Activated T-cell treated with anti-CD3 and anti-CD28 coated beads, Interleukin-2, amount 50 U/mL, for 72 hours (primary cell): ENCODE measurements at regions not wholly inside any gene's neighbourhood (a gene's known extent, or its start where the extent isn't known, plus 50 kb on each side); places are given as distances from the start of the nearest gene placed in this dataset.

Source experiments
- ATAC-seq, 2 donors: fragments of 150-1000 bp; cut with Tn5 transposase; replicated peaks in 1 of 2; 2 replicates each; pipeline ENCODE4 v1.10.0; 2021; ENCODE audit warnings: moderate library complexity in 2 of 2, mild to moderate bottlenecking in 1 of 2
- DNase-seq, 2 donors: peaks; one replicate each; pipeline ENCODE4 v3.0.0; 2021 to 2022; ENCODE audit warnings: mixed read lengths in 1 of 2
- H3K27ac Mint-ChIP-seq: one replicate; pipeline ENCODE4 v1.8.0; 2022; ENCODE audit warnings: mild to moderate bottlenecking, moderate library complexity, mixed read lengths
- H3K27me3 Mint-ChIP-seq: one replicate; pipeline ENCODE4 v1.8.0; 2022; ENCODE audit warnings: low read depth, mixed read lengths
- H3K36me3 Mint-ChIP-seq, 2 donors: one replicate each; pipeline ENCODE4 v1.8.0; 2022; ENCODE audit warnings: mixed read lengths in 2 of 2, mild to moderate bottlenecking in 1 of 2; ENCODE audit not compliant: insufficient read depth in 2 of 2
- H3K4me1 Mint-ChIP-seq: one replicate; pipeline ENCODE4 v1.8.0; 2022; ENCODE audit warnings: low read depth, mixed read lengths
- H3K4me3 Mint-ChIP-seq, 2 donors: one replicate each; pipeline ENCODE4 v1.8.0; 2022; ENCODE audit warnings: mild to moderate bottlenecking in 2 of 2, mixed read lengths in 2 of 2, moderate library complexity in 2 of 2
- H3K9me3 Mint-ChIP-seq, 2 donors: one replicate each; pipeline ENCODE4 v1.8.0; 2022; ENCODE audit warnings: mixed read lengths in 2 of 2

DNA sequence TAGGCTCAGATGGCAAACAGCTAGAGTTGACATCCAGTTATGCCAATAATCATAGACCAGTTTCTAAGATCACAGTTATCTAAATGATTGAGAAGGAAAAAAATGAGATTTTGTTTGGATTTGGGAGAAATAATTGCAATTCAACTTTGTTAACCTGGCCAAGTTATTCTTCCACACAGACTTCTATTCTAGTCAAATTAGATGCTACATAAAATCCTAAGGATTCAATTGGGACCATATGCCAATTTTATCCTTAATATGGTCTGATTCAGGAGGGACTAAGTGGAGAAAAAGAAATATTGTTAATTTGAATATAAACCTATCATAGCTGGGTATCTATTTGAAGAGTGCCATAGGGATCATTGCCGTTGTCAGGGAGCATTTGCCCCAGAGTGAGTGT, 178.3 kb upstream of the SLC7A11 start:
- no peak overlapping the region for H3K4me3 Mint-ChIP-seq
- H3K9me3 Mint-ChIP-seq, result peaks cover 4 to 5% of the 10 kb centered on the region in 2 donors
- no peak overlapping the region for H3K27ac Mint-ChIP-seq
- DNase-seq (no peak), ATAC-seq (no peak)
- no peaks in the 10 kb centered on the region for H3K36me3 Mint-ChIP-seq
- no peaks in the 10 kb centered on the region for H3K4me1 Mint-ChIP-seq
- H3K27me3 Mint-ChIP-seq, result no peaks in the 10 kb centered on the region

DNA sequence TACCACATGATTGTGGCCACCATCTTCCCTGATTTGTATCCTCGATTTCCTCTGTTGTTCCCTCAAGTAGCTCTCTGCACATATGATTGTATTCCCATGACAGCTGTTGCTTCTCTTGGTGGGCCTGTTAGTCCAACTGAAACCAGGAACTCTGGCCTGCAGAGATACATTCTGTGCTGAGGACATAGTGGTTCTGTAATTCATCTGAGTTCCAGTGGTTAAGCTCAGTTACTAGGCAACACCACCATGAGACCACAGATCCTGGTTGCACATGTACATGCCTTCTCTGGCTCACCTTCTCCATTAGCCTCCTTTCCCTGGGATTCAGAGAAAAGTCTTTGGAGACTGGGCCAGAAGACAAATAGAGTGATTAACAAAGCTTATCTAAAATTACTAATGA, 172.1 kb upstream of the SLC7A11 start:
- Mint-ChIP-seq H3K4me3 (no peak overlapping the region), H3K36me3 (no peaks in the 10 kb centered on the region), H3K27ac (no peak overlapping the region), H3K9me3 (no peaks in the 10 kb centered on the region), H3K4me1 (no peaks in the 10 kb centered on the region), H3K27me3 (no peaks in the 10 kb centered on the region)
- DNase-seq (no peak), ATAC-seq (no peak)

- Mint-ChIP-seq H3K27ac (no peak overlapping the region), H3K4me1 (no peaks in the 10 kb centered on the region), H3K4me3 (no peak overlapping the region), H3K27me3 (no peaks in the 10 kb centered on the region), H3K9me3 (no peaks in the 10 kb centered on the region), H3K36me3 (no peaks in the 10 kb centered on the region)
- ATAC-seq (no peak), DNase-seq (no peak)
These were observed 171.1 kb upstream of the SLC7A11 start for GRCh38 chr4:138413273-138413672.

GRCh38 chr4:138412847-138413246, 170.7 kb upstream of the SLC7A11 start:
- Mint-ChIP-seq H3K36me3 (no peaks in the 10 kb centered on the region), H3K4me3 (no peak overlapping the region), H3K27ac (no peak overlapping the region), H3K4me1 (no peaks in the 10 kb centered on the region), H3K27me3 (no peaks in the 10 kb centered on the region), H3K9me3 (no peaks in the 10 kb centered on the region)
- ATAC-seq, result no peak
- no peak for DNase-seq

DNA sequence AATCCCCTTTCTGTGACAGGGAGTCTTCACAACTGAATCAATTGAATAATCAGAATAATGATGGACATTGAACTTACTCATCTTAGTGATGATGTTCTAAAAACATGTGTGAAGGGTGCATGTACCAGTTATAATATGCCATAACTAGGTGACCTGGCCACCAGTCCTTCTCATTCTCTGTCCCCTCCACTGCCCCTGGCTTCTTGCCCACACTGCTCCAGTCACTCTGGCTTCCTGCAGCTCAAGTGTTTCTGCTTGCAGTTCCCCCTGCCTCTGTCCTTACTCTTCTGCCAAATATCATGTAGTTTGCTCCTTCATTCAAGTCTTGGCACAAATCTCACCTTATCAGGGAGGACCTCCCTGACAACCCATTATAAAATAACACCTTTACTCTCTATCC, 168.1 kb upstream of the SLC7A11 start:
- no peak for ATAC-seq
- Mint-ChIP-seq H3K27me3 (no peaks in the 10 kb centered on the region), H3K36me3 (no peaks in the 10 kb centered on the region), H3K27ac (no peak overlapping the region), H3K9me3 (no peaks in the 10 kb centered on the region), H3K4me3 (no peak overlapping the region), H3K4me1 (no peaks in the 10 kb centered on the region)
- DNase-seq, result no peak

- no peaks in the 10 kb centered on the region for H3K36me3 Mint-ChIP-seq
- no peaks in the 10 kb centered on the region for H3K27me3 Mint-ChIP-seq
- DNase-seq, result no peak
- no peaks in the 10 kb centered on the region for H3K4me1 Mint-ChIP-seq
- no peak for ATAC-seq
- H3K4me3 Mint-ChIP-seq, result no peak overlapping the region
- no peak overlapping the region for H3K27ac Mint-ChIP-seq
- no peaks in the 10 kb centered on the region for H3K9me3 Mint-ChIP-seq
These were observed 167.5 kb upstream of the SLC7A11 start for GRCh38 chr4:138409670-138410069.

DNA sequence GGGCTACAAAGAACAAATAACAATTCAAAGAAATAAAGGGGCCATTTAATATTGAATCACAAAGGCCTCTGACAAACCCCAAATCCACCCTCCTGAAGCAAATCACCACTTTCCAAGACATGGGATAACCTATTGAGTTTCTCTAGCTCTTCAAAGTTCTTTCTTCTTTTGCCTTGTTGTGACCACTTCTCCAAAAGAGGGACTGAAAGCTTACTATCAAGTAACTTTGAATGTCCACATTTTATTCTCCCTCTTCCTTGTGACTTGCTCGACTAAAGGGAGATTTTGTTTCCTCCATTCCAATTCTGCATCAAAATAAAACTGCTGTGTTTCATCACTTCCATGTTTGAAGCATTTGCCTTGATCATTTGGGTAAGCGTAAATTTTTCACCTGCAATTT, 166.6 kb upstream of the SLC7A11 start:
- no peak overlapping the region for H3K4me3 Mint-ChIP-seq
- no peak overlapping the region for H3K27ac Mint-ChIP-seq
- H3K4me1 Mint-ChIP-seq, result no peaks in the 10 kb centered on the region
- H3K9me3 Mint-ChIP-seq, result no peaks in the 10 kb centered on the region
- no peaks in the 10 kb centered on the region for H3K36me3 Mint-ChIP-seq
- H3K27me3 Mint-ChIP-seq, result no peaks in the 10 kb centered on the region
- ATAC-seq, result no peak
- no peak for DNase-seq

DNA sequence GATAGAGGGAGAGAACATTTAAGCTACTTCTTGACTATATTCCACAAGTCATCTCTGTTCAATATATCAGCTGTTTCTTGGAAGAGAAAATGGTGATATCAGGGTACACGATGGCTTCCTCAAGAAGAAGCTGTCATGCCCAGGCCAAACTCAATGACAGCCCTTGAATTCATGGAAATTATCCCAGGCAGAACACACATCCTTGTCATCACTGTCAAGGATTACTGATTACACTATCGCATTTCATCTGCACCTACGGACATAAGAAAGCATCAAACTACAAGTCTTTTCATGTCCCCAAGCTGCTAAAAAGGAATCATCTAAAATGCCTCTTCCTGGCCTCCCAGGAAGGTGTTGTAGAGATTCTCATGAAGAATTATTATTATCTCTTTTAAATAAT, 165.2 kb upstream of the SLC7A11 start:
- Mint-ChIP-seq H3K4me3 (no peak overlapping the region), H3K36me3 (no peaks in the 10 kb centered on the region), H3K27me3 (no peaks in the 10 kb centered on the region), H3K27ac (no peak overlapping the region), H3K4me1 (no peaks in the 10 kb centered on the region), H3K9me3 (no peaks in the 10 kb centered on the region)
- no peak for DNase-seq
- ATAC-seq, result no peak

DNA sequence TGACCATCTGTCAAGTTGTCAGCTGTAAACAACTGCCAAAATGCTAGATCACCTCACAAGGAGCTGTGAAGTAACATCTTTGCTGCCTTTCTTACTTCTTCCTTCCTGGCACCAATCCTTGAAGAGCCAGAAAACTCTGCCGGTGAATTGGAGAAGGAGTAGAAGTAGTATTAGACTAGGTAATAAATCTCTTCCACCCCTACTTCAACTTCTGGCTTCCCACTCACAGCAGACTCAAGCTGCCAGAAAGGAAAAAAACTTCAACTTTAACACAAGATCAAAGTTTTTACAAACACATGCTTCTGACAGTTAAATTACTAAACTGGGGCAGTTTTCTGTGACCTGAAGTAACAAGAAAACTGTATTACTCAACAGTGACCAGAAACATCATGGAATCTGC, 164.7 kb upstream of the SLC7A11 start:
- Mint-ChIP-seq H3K27me3 (no peaks in the 10 kb centered on the region), H3K4me1 (no peaks in the 10 kb centered on the region), H3K27ac (no peak overlapping the region), H3K9me3 (no peaks in the 10 kb centered on the region), H3K36me3 (no peaks in the 10 kb centered on the region), H3K4me3 (no peak overlapping the region)
- ATAC-seq (no peak), DNase-seq (no peak)

- no peaks in the 10 kb centered on the region for H3K36me3 Mint-ChIP-seq
- H3K4me1 Mint-ChIP-seq, result no peaks in the 10 kb centered on the region
- ATAC-seq (no peak), DNase-seq (no peak)
- H3K27ac Mint-ChIP-seq, result no peak overlapping the region
- no peaks in the 10 kb centered on the region for H3K9me3 Mint-ChIP-seq
- H3K4me3 Mint-ChIP-seq, result no peak overlapping the region
- no peaks in the 10 kb centered on the region for H3K27me3 Mint-ChIP-seq
These were observed 163.9 kb upstream of the SLC7A11 start for GRCh38 chr4:138405934-138406567.

DNA sequence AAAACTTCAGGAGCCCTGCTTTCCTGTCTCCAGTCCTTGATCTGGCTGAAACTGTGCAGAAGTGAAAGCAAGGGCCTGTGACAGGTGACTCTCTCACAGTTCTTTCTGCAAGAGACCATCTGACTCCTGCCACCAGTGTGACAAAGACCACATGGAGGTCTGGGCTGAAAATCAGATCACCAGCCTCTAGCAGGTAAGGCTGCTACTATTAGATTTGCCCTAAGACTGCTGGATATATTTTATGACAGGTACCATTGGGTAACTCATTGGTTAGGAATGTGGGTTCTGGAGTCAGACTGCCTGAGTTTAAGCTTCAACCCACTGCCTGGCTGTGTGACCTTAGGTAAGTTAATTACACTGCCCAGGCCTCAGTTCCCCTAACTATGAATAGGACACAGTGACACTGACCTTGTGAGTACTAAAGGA, 163.3 kb upstream of the SLC7A11 start:
- no peak overlapping the region for H3K27ac Mint-ChIP-seq
- H3K4me3 Mint-ChIP-seq, result no peak overlapping the region
- DNase-seq, result no peak
- H3K27me3 Mint-ChIP-seq, result no peaks in the 10 kb centered on the region
- ATAC-seq, result no peak
- H3K4me1 Mint-ChIP-seq, result no peaks in the 10 kb centered on the region
- no peaks in the 10 kb centered on the region for H3K36me3 Mint-ChIP-seq
- no peaks in the 10 kb centered on the region for H3K9me3 Mint-ChIP-seq

GRCh38 chr4:138404801-138405200, 162.7 kb upstream of the SLC7A11 start:
- ATAC-seq, result no peak
- H3K4me3 Mint-ChIP-seq, result no peak overlapping the region
- H3K4me1 Mint-ChIP-seq, result no peaks in the 10 kb centered on the region
- H3K27me3 Mint-ChIP-seq, result no peaks in the 10 kb centered on the region
- H3K9me3 Mint-ChIP-seq, result no peaks in the 10 kb centered on the region
- no peak for DNase-seq
- H3K36me3 Mint-ChIP-seq, result no peaks in the 10 kb centered on the region
- no peak overlapping the region for H3K27ac Mint-ChIP-seq

- H3K9me3 Mint-ChIP-seq, result no peaks in the 10 kb centered on the region
- H3K27ac Mint-ChIP-seq, result no peak overlapping the region
- no peaks in the 10 kb centered on the region for H3K36me3 Mint-ChIP-seq
- H3K4me3 Mint-ChIP-seq, result no peak overlapping the region
- no peaks in the 10 kb centered on the region for H3K4me1 Mint-ChIP-seq
- no peak for DNase-seq
- ATAC-seq, result no peak
- H3K27me3 Mint-ChIP-seq, result no peaks in the 10 kb centered on the region
These were observed 162.1 kb upstream of the SLC7A11 start for GRCh38 chr4:138404251-138404650.

DNA sequence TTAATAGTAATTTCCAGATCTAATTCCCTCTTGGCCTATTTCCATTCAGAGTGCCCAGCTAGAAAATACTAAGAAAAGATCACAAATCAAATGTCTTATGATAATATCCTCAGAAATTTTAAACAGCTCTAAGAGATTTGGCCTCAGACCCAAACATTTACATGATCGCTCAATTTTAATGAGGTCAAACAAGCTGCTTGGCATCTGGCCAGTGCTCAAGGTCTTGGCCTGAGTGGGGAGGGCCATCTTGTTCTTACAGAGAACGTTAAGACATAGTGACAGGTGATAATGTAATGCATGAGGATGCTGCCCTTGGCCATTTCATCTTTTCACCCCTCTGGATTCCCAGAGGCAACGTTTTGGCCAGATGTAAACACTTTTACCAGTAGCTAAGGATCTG, 159.2 kb upstream of the SLC7A11 start:
- H3K4me3 Mint-ChIP-seq, result no peak overlapping the region
- no peaks in the 10 kb centered on the region for H3K9me3 Mint-ChIP-seq
- H3K27me3 Mint-ChIP-seq, result no peaks in the 10 kb centered on the region
- ATAC-seq (no peak), DNase-seq (no peak)
- no peaks in the 10 kb centered on the region for H3K36me3 Mint-ChIP-seq
- no peaks in the 10 kb centered on the region for H3K4me1 Mint-ChIP-seq
- no peak overlapping the region for H3K27ac Mint-ChIP-seq
